ENCODE measurements at regions not wholly inside any gene's neighbourhood (a gene's known extent, or its start where the extent isn't known, plus 50 kb on each side); places are given as distances from the start of the nearest gene placed in this dataset.

GRCh38 chr2:83462881-83463280 lies 996.2 kb downstream of the SUCLG1 start:
- no peak overlapping the region for H3K4me3 ChIP-seq (ENCODE audit: low read depth, low read length)
- TF ChIP-seq, protein P1, sequence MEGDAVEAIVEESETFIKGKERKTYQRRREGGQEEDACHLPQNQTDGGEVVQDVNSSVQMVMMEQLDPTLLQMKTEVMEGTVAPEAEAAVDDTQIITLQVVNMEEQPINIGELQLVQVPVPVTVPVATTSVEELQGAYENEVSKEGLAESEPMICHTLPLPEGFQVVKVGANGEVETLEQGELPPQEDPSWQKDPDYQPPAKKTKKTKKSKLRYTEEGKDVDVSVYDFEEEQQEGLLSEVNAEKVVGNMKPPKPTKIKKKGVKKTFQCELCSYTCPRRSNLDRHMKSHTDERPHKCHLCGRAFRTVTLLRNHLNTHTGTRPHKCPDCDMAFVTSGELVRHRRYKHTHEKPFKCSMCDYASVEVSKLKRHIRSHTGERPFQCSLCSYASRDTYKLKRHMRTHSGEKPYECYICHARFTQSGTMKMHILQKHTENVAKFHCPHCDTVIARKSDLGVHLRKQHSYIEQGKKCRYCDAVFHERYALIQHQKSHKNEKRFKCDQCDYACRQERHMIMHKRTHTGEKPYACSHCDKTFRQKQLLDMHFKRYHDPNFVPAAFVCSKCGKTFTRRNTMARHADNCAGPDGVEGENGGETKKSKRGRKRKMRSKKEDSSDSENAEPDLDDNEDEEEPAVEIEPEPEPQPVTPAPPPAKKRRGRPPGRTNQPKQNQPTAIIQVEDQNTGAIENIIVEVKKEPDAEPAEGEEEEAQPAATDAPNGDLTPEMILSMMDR (IDR thresholded peaks at IDR 0.05; ENCODE audit: low read depth, low read length), result no peak

GRCh38 chr2:83461135-83461534 lies 997.9 kb downstream of the SUCLG1 start:
- TF ChIP-seq, protein P1 (IDR thresholded peaks at IDR 0.05; ENCODE audit: low read depth, low read length), result no peak
- H3K4me3 ChIP-seq (ENCODE audit: low read depth, low read length), result no peak overlapping the region

GRCh38 chr2:83459456-83459855 lies 999.6 kb downstream of the SUCLG1 start:
- no peak overlapping the region for H3K4me3 ChIP-seq (ENCODE audit: low read depth, low read length)
- TF ChIP-seq, protein P1 (IDR thresholded peaks at IDR 0.05; ENCODE audit: low read depth, low read length), result no peak

DNA sequence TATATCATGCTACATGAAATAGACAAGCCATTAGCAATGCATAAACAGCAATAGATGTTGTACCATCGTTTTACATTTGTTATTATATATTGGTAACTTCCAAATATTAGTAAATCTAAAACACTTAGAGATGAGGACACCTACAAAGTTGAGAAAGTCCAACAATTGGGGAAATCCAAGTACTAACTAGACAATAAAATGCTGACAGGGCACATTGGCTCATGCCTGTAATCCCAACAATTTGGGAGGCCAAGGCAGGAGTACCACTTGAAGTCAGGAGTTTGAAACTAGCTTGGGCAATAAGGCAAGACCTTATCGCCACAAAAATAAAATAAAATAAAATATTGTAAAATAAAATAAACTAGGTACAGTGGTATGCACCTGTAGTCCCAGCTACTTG lies 1023.1 kb downstream of the SUCLG1 start:
- no peak overlapping the region for H3K4me3 ChIP-seq (ENCODE audit: low read depth, low read length)
- TF ChIP-seq, protein P1 (IDR thresholded peaks at IDR 0.05; ENCODE audit: low read depth, low read length), result no peak

DNA sequence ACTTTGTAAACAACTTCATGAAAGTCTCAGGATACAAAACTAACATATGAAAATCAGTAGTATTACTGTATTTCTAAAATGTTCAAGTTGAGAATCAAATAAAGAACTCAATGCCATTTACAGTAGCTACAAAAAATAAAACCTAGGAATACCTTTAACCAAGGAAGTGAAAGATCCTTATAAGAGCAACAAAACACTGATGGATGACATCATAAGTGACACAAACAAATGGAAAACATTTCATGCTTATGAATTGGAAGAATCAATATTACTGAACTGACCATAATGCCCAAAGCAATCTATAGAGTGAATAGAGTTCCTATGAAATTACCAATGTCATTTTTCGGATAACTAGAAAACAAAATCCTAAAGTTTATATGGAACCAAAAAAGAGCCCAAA lies 1038.1 kb downstream of the SUCLG1 start:
- TF ChIP-seq, protein P1 (IDR thresholded peaks at IDR 0.05; ENCODE audit: low read depth, low read length), result no peak
- H3K4me3 ChIP-seq (ENCODE audit: low read depth, low read length), result no peak overlapping the region

GRCh38 chr2:83394134-83394904 lies 1064.8 kb downstream of the SUCLG1 start:
- no peak overlapping the region for H3K4me3 ChIP-seq (ENCODE audit: low read depth, low read length)
- TF ChIP-seq, protein P1 (IDR thresholded peaks at IDR 0.05; ENCODE audit: low read depth, low read length), result no peak

- TF ChIP-seq, protein P1 (IDR thresholded peaks at IDR 0.05; ENCODE audit: low read depth, low read length), result no peak
- H3K4me3 ChIP-seq (ENCODE audit: low read depth, low read length), result no peak overlapping the region
Measured at GRCh38 chr2:83388804-83389203, 1070.3 kb downstream of the SUCLG1 start.
